ENCODE measurements at regions not wholly inside any gene's neighbourhood (a gene's known extent, or its start where the extent isn't known, plus 50 kb on each side); places are given as distances from the start of the nearest gene placed in this dataset.

DNA sequence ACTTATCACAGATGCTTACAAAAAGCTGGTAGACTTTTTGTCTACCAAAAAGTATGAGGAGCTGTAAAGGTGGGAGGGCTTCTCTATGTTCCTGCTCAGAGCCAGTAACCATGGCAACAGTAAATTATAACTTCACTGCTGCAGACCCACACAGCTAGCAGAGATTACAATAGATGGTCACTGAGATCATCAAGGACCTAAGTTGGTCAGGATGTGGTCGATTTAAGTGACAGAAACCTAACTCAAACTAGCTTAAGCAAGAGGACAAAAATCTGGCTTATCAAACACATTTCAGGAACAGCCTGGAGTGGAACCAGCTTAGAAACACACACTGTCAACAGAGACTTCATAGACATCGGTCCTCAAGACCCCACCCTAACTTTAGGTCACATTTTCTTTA is 113.4 kb upstream of the ATP1A1 start:
- TF ChIP-seq, protein P1, sequence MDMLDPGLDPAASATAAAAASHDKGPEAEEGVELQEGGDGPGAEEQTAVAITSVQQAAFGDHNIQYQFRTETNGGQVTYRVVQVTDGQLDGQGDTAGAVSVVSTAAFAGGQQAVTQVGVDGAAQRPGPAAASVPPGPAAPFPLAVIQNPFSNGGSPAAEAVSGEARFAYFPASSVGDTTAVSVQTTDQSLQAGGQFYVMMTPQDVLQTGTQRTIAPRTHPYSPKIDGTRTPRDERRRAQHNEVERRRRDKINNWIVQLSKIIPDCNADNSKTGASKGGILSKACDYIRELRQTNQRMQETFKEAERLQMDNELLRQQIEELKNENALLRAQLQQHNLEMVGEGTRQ (IDR thresholded peaks at IDR 0.05): no peak
- TF ChIP-seq, protein P2, sequence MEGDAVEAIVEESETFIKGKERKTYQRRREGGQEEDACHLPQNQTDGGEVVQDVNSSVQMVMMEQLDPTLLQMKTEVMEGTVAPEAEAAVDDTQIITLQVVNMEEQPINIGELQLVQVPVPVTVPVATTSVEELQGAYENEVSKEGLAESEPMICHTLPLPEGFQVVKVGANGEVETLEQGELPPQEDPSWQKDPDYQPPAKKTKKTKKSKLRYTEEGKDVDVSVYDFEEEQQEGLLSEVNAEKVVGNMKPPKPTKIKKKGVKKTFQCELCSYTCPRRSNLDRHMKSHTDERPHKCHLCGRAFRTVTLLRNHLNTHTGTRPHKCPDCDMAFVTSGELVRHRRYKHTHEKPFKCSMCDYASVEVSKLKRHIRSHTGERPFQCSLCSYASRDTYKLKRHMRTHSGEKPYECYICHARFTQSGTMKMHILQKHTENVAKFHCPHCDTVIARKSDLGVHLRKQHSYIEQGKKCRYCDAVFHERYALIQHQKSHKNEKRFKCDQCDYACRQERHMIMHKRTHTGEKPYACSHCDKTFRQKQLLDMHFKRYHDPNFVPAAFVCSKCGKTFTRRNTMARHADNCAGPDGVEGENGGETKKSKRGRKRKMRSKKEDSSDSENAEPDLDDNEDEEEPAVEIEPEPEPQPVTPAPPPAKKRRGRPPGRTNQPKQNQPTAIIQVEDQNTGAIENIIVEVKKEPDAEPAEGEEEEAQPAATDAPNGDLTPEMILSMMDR (IDR thresholded peaks at IDR 0.05): no peak
- TF ChIP-seq CHD2 (IDR thresholded peaks at IDR 0.05; ENCODE audit: low read length, partially characterized antibody) (no peak), POLR2A (IDR thresholded peaks at IDR 0.05; ENCODE audit: low read length) (no peak)
- TF ChIP-seq, protein P3, sequence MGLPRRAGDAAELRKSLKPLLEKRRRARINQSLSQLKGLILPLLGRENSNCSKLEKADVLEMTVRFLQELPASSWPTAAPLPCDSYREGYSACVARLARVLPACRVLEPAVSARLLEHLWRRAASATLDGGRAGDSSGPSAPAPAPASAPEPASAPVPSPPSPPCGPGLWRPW (IDR thresholded peaks at IDR 0.05): no peak
